C4-2B (cell line): ENCODE measurements at regions not wholly inside any gene's neighbourhood (a gene's known extent, or its start where the extent isn't known, plus 50 kb on each side); places are given as distances from the start of the nearest gene placed in this dataset.

ENCODE experiments used
- CTCF ChIP-seq: fragments of 450-650 bp; conservative IDR thresholded peaks from 2 replicates; pipeline ENCODE4 v1.5.1; 2017; ENCODE audit warnings: mild to moderate bottlenecking
- ZFX ChIP-seq: fragments of 450-650 bp; IDR thresholded peaks from 2 replicates; pipeline ENCODE4 v1.6.1; 2017

GRCh38 chr12:118520214-118521035 lies 144.1 kb downstream of the SUDS3 start:
- TF ChIP-seq CTCF (no peak), ZFX (no peak)
